ENCODE measurements at regions not wholly inside any gene's neighbourhood (a gene's known extent, or its start where the extent isn't known, plus 50 kb on each side); places are given as distances from the start of the nearest gene placed in this dataset.

DNA sequence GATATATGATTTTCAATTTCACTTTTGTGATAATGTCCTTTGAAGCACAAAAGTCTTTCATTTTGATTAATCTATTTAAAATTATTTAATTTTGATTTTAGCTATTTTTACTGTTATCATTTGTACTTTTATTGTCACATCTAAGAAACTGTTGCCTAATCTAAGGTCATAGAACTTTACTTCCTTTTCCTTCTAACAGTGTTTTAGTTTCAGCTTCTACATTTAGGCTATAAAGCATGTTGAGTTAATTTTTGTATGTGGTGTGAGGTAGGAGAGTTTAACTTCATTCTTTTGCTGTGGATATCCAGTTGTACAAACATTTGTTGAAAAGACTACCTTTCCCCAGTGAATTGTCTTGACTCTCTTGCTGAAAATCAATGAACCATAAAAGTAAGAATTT is 204.5 kb downstream of the TM2D1 start:
- DNase-seq, result no peak

DNA sequence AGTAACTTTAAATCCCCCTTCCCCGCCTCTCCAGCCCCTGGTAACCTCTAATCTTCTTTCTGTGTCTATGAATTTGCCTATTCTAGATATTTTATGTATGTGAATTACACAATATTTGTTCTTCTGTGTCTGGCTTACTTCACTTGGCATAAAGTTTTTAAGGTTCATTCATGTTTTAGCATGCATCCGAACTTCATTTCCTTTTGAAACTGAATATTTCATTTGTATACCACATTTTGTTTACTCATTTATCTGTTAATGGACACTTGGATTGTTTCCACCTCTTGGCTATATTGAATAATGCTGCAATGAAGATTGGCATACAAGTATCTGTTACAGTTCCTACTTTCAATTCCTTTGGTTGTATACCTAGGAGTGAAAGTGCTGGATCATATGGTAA is 205.3 kb downstream of the TM2D1 start:
- DNase-seq, result no peak

- DNase-seq, result no peak
These were observed 206.1 kb downstream of the TM2D1 start for GRCh38 chr1:61518670-61519400.

DNA sequence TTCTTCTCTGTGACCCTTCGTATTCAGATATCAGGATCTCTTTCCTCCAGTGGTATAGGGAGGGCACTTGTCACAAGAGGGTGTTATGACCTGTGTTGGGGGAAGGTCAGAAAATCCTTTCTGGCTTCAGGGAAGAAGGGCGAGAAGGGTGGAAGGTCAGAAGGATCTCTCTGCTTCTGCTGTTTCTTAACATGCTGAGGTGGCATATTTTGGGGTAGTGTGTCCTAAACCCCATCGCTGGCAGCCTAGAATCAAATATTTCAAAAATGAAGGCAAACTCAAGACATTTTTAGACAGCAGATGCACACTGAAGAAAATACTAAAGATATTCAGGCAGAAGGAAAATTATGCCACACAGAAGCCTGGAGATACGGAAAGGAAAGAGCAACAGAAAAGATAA is 207.6 kb downstream of the TM2D1 start:
- DNase-seq, result no peak

DNA sequence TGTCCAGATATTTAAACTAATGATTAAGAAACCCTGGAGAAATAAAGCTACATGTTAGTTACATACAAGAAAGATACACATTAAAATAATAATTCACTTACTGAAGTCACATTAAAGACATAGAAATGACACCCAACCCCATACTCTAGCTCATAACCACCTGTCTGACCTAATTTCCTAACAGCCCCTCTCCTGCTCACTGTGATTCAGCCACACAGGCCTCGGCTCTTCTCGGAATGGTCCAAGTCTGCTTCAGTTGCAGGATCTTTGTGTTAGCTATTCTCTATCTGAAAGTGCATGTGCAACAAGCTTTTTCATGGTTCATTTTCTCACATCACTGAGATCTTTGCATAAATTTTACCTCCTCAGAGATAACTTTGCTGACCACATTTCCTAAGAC is 209.8 kb downstream of the TM2D1 start:
- no peak for DNase-seq
